H9 (cell line): ENCODE measurements at regions not wholly inside any gene's neighbourhood (a gene's known extent, or its start where the extent isn't known, plus 50 kb on each side); places are given as distances from the start of the nearest gene placed in this dataset.

Experiments
- DNase-seq: peaks from one replicate; pipeline ENCODE4 v3.0.0-alpha.2; 2017
- H2AFZ ChIP-seq: one replicate; pipeline ENCODE4 v1.6.1; 2013; ENCODE audit warnings: mild to moderate bottlenecking, low read length, control low read depth, moderate library complexity
- H2AK5ac ChIP-seq: 2 replicates; pipeline ENCODE4 v1.6.1; 2013; ENCODE audit warnings: low read length, control low read depth, mixed read lengths; ENCODE audit not compliant: insufficient read length
- H2BK120ac ChIP-seq: one replicate; pipeline ENCODE4 v1.6.1; 2013; ENCODE audit warnings: low read depth, mild to moderate bottlenecking, low read length, control low read depth, inconsistent platforms; ENCODE audit not compliant: poor library complexity, severe bottlenecking
- H2BK12ac ChIP-seq: 2 replicates; pipeline ENCODE4 v1.6.1; 2013; ENCODE audit warnings: low read length, control low read depth, mixed read lengths, low read depth; ENCODE audit not compliant: insufficient read length
- H2BK15ac ChIP-seq: 2 replicates; pipeline ENCODE4 v1.6.1; 2013; ENCODE audit warnings: low read depth, low read length, control low read depth
- H2BK20ac ChIP-seq: one replicate; pipeline ENCODE4 v1.6.1; 2013; ENCODE audit warnings: low read depth, mild to moderate bottlenecking, low read length, control low read depth, inconsistent platforms; ENCODE audit not compliant: poor library complexity, severe bottlenecking
- H2BK5ac ChIP-seq: 2 replicates; pipeline ENCODE4 v1.6.1; 2013; ENCODE audit warnings: low read length, control low read depth, mixed read lengths; ENCODE audit not compliant: insufficient read length
- H3K14ac ChIP-seq: 2 replicates; pipeline ENCODE4 v1.6.1; 2013; ENCODE audit warnings: low read length, control low read depth; ENCODE audit not compliant: insufficient read depth
- H3K18ac ChIP-seq: 2 replicates; pipeline ENCODE4 v1.6.1; 2013; ENCODE audit warnings: low read depth, mild to moderate bottlenecking, mixed read lengths, low read length, control low read depth; ENCODE audit not compliant: insufficient read length
- H3K23ac ChIP-seq: 2 replicates; pipeline ENCODE4 v1.6.1; 2013; ENCODE audit warnings: low read length, control low read depth, mixed read lengths, low read depth; ENCODE audit not compliant: insufficient read length
- H3K23me2 ChIP-seq: 2 replicates; pipeline ENCODE4 v1.6.1; 2013; ENCODE audit warnings: low read depth, mild to moderate bottlenecking, mixed read lengths, low read length, control low read depth; ENCODE audit not compliant: insufficient read length, poor library complexity, severe bottlenecking
- H3K27ac ChIP-seq: 2 replicates; pipeline ENCODE4 v1.5.1; 2013; ENCODE audit warnings: low read length, control low read depth, mixed read lengths, low read depth; ENCODE audit not compliant: insufficient read length
- H3K27me3 ChIP-seq: 2 replicates; pipeline ENCODE4 v1.6.1; 2013; ENCODE audit warnings: low read length, control low read depth, inconsistent platforms; ENCODE audit not compliant: insufficient read depth
- H3K4ac ChIP-seq: 2 replicates; pipeline ENCODE4 v1.6.1; 2013; ENCODE audit warnings: low read depth, mild to moderate bottlenecking, control low read depth, inconsistent platforms, low read length, moderate library complexity
- H3K4me1 ChIP-seq: 2 replicates; pipeline ENCODE4 v1.6.1; 2013; ENCODE audit warnings: low read length, control low read depth, inconsistent platforms; ENCODE audit not compliant: insufficient read depth
- H3K4me2 ChIP-seq: 2 replicates; pipeline ENCODE4 v1.6.1; 2013; ENCODE audit warnings: low read length, control low read depth, mixed read lengths; ENCODE audit not compliant: insufficient read length, insufficient read depth
- H3K56ac ChIP-seq: 2 replicates; pipeline ENCODE4 v1.6.1; 2013; ENCODE audit warnings: low read depth, mild to moderate bottlenecking, mixed read lengths, low read length, control low read depth; ENCODE audit not compliant: insufficient read length
- H3K79me1 ChIP-seq: 2 replicates; pipeline ENCODE4 v1.6.1; 2013; ENCODE audit warnings: low read depth, mild to moderate bottlenecking, moderate library complexity, low read length, control low read depth, inconsistent platforms; ENCODE audit not compliant: insufficient read depth, poor library complexity, severe bottlenecking
- H3K79me2 ChIP-seq: 2 replicates; pipeline ENCODE4 v1.6.1; 2013; ENCODE audit warnings: low read length, control low read depth, inconsistent platforms; ENCODE audit not compliant: insufficient read depth
- H3K9ac ChIP-seq: 2 replicates; pipeline ENCODE4 v1.6.1; 2013; ENCODE audit warnings: low read length, control low read depth, mixed read lengths; ENCODE audit not compliant: insufficient read length; ENCODE audit errors: extremely low read depth
- H3K9me3 ChIP-seq: one replicate; pipeline ENCODE4 v1.6.1; 2013; ENCODE audit warnings: low read depth, low read length, inconsistent platforms; ENCODE audit not compliant: control insufficient read depth
- H3T11ph ChIP-seq: one replicate; pipeline ENCODE4 v1.6.1; 2013; ENCODE audit warnings: mild to moderate bottlenecking, low read length, control low read depth, inconsistent platforms
- H4K20me1 ChIP-seq: one replicate; pipeline ENCODE4 v1.6.1; 2013; ENCODE audit not compliant: control insufficient read depth, insufficient read length, insufficient read depth
- H4K5ac ChIP-seq: 2 replicates; pipeline ENCODE4 v1.6.1; 2013; ENCODE audit warnings: low read depth, mild to moderate bottlenecking, mixed read lengths, low read length, control low read depth; ENCODE audit not compliant: insufficient read length
- H4K8ac ChIP-seq: replicated peaks from 2 replicates; pipeline ENCODE4 v1.6.1; 2013; ENCODE audit warnings: low read length, control low read depth, mixed read lengths, low read depth; ENCODE audit not compliant: insufficient read length
- H4K91ac ChIP-seq: 2 replicates; pipeline ENCODE4 v1.6.1; 2013; ENCODE audit warnings: low read depth, mild to moderate bottlenecking, moderate library complexity, mixed read lengths, low read length, control low read depth; ENCODE audit not compliant: insufficient read length
- H3K27ac Mint-ChIP-seq, 3 experiments: 2 replicates in 2 of 3; 3 replicates in 1 of 3; pipeline ENCODE4 v1.8.0; 2020 to 2021; ENCODE audit warnings: mixed read lengths in 3 of 3, mild to moderate bottlenecking in 1 of 3, moderate library complexity in 1 of 3
- H3K27me3 Mint-ChIP-seq: 2 replicates; pipeline ENCODE4 v1.8.0; 2021; ENCODE audit warnings: low read depth, mild to moderate bottlenecking, moderate library complexity, mixed read lengths
- H3K36me3 Mint-ChIP-seq, 3 experiments: 2 replicates in 2 of 3; 3 replicates in 1 of 3; pipeline ENCODE4 v1.8.0; 2020 to 2021; ENCODE audit warnings: low read depth in 3 of 3, mixed read lengths in 3 of 3; ENCODE audit not compliant: insufficient read depth in 1 of 3
- H3K4me1 Mint-ChIP-seq, 2 experiments: 2 replicates each; pipeline ENCODE4 v1.8.0; 2020; ENCODE audit warnings: mixed read lengths in 2 of 2
- H3K4me3 Mint-ChIP-seq, 2 experiments: 2 replicates in 1 of 2; 3 replicates in 1 of 2; pipeline ENCODE4 v1.8.0; 2020 to 2021; ENCODE audit warnings: mild to moderate bottlenecking in 2 of 2, mixed read lengths in 2 of 2, moderate library complexity in 1 of 2
- H3K9me3 Mint-ChIP-seq, 2 experiments: 2 replicates in 1 of 2; 3 replicates in 1 of 2; pipeline ENCODE4 v1.8.0; 2020; ENCODE audit warnings: mild to moderate bottlenecking in 2 of 2, mixed read lengths in 2 of 2, moderate library complexity in 1 of 2
- CTCF ChIP-seq: fragments of 200-600 bp; sonication (generic); conservative IDR thresholded peaks from 3 replicates; pipeline ENCODE4 v1.8.0; 2021; ENCODE audit warnings: antibody characterized with exemption, mild to moderate bottlenecking
- WGBS: extraction: QIAGEN DNeasy Blood & Tissue Kit; methylation state at CpG from one replicate; pipeline ENCODE4 v1.1.7; 2013; ENCODE audit warnings: missing lambda C conversion rate, low lambda C conversion rate, mixed read lengths; ENCODE audit not compliant: insufficient read length; ENCODE audit errors: extremely low coverage; 5-methylcytosine and 5-hydroxymethylcytosine counted together

- Histone ChIP-seq H3K23me2 (no peaks in the 10 kb centered on the region), H2BK12ac (no peak overlapping the region), H3T11ph (no peak overlapping the region), H3K4me2 (no peak overlapping the region), H3K27me3 (no peaks in the 10 kb centered on the region), H2BK15ac (no peak overlapping the region), H2AFZ (no peak overlapping the region), H3K56ac (no peak overlapping the region), H3K18ac (no peak overlapping the region), H4K8ac (no peak overlapping the region), H4K5ac (no peak overlapping the region), H4K20me1 (no peaks in the 10 kb centered on the region), H3K27ac (no peak overlapping the region), H3K4ac (no peak overlapping the region), H4K91ac (no peak overlapping the region), H3K9ac (no peak overlapping the region), H3K79me2 (no peaks in the 10 kb centered on the region), H3K79me1 (no peaks in the 10 kb centered on the region), H2BK120ac (no peak overlapping the region), H3K9me3 (peaks cover 13% of the 10 kb centered on the region), H2AK5ac (no peak overlapping the region), H3K23ac (no peak overlapping the region), H2BK5ac (no peak overlapping the region), H3K4me1 (no peaks in the 10 kb centered on the region), H3K14ac (no peak overlapping the region), H2BK20ac (no peak overlapping the region)
- no CpG with 5 or more reads among the region's 6 CpGs for WGBS
- no peak for DNase-seq
- Mint-ChIP-seq H3K27me3 (peaks cover 9% of the 10 kb centered on the region), H3K4me1 (no peaks in the 10 kb centered on the region), H3K36me3 (peaks cover 16 to 39% (median 28%) of the 10 kb centered on the region in 3 experiments), H3K4me3 (no peak overlapping the region), H3K9me3 (peaks cover 93 to 98% of the 10 kb centered on the region in 2 experiments), H3K27ac (no peak overlapping the region)
- no peak for TF ChIP-seq CTCF
These were observed 636.6 kb upstream of the DPP6 start for GRCh38 chr7:153415632-153416031.
